NAMALWA (cell line): ENCODE measurements at regions not wholly inside any gene's neighbourhood (a gene's known extent, or its start where the extent isn't known, plus 50 kb on each side); places are given as distances from the start of the nearest gene placed in this dataset.
A peak's percentile ranks its signal among the peaks of the same experiment; 100 is the strongest.

Source experiments
- DNase-seq: peaks from one replicate; pipeline ENCODE4 v3.0.0-alpha.2; 2015; ENCODE audit warnings: low spot score

- DNase-seq: no peak
Measured at GRCh38 chr3:117955196-117955595, 1079.5 kb downstream of the IGSF11 start.

- DNase-seq: no peak
Measured at GRCh38 chr3:117958027-117958426, 1076.6 kb downstream of the IGSF11 start.

GRCh38 chr3:117962750-117963149 lies 1071.9 kb downstream of the IGSF11 start:
- no peak for DNase-seq

DNA sequence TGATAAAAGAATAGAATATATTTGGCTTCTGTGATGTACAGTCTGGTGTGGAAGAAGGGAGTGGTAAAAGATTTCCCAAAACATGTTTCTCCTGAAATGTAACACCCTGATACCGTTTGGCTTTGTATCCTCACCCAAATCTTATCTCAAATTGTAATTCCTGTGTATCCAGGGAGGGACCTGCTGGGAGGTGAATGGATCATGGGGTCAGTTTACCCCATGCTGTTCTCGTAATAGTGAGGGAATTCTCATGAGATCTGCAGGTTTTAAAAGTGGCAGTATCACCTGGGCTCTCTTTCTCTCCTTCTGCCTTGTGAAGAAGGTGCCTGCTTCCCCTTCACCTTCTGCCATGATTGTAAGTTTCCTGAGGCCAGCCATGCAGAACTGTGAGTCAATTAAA lies 1070.8 kb downstream of the IGSF11 start:
- DNase-seq: no peak

- no peak for DNase-seq
Measured at GRCh38 chr3:117964814-117965213, 1069.8 kb downstream of the IGSF11 start.

DNA sequence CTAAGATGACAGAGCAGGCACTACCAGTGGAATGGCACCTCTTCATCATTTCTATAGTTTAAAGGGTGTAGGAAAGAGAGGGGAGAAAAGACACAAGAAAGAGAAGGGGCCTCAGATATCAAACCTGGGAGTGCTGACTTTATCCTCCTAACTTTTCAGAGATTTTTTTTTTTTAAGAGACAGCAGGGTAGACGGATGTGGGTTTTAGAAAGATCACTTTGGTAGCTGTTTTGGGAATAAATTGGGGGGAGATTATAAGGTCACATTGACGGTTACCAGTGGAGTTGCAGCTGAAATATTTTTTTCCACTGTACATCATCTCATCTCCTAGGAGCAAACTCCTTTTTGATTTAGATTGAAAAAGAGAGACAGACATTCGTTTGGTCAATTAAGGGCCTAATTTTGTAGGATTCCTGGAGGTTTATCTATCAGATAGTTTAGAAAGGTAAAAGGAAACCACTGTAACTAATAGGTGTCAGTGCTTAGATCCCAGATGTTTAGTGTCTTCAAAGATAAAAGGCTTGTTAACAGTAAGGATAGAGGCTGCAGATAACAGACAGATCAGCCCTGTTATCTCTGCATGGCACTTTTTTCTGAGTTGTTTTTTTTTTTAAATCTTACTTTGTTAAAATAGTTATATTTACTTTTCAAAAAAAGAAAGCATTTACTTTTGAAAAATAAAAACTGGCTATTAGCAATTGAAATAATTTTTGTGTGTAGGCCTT lies 1057.0 kb downstream of the IGSF11 start:
- no peak for DNase-seq

- DNase-seq: no peak
Measured at GRCh38 chr3:117979466-117979865, 1055.2 kb downstream of the IGSF11 start.

GRCh38 chr3:117987256-117987655 lies 1047.4 kb downstream of the IGSF11 start:
- no peak for DNase-seq

DNA sequence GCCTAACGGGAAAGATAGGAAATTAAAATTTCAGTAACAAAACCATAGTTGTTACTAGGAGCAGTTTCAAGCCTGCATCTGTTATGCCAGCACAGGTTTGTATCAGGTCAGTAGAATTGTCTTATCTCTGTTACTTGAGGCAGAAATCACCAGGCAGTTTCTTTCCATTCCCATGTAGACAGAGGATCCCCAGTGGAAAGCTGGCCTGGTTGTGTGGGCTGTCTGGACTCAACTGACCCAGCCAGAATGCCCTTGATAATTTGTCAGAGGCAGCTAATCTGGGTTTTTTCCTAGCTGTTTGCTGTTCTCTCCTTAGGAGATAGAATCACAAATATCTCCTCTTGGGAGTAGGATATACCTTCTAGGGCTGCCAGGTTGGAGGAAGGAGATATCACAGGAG lies 1044.7 kb downstream of the IGSF11 start:
- no peak for DNase-seq

GRCh38 chr3:117990627-117991026 lies 1044.0 kb downstream of the IGSF11 start:
- DNase-seq: no peak

DNA sequence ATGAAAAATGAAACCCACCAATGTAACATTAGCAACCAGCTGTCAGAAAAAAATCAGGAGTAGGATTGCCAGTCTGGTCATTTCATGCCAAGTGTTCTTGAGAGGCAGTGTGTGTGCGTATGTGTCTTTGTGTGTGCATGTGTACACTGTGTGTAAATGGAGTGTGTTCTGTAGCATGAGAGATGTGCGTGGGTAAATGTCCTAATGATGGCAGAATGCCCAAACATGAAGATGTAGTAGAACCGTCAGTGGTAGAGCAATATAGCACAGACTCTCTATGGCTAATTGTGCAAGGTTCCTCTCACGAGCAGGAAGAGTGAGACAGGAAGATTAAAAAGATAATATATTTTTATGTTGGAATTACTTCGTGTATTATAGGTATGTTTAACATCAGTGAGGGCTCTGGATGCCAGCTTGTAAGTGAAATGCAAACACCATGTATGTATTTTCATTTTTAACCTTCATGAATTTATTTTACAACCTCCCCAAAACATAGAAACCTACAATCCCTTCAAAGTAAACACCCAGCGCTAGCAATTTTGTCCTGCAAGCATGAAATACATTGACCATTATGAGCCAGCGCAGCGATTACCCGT lies 1038.7 kb downstream of the IGSF11 start:
- DNase-seq: no peak

DNA sequence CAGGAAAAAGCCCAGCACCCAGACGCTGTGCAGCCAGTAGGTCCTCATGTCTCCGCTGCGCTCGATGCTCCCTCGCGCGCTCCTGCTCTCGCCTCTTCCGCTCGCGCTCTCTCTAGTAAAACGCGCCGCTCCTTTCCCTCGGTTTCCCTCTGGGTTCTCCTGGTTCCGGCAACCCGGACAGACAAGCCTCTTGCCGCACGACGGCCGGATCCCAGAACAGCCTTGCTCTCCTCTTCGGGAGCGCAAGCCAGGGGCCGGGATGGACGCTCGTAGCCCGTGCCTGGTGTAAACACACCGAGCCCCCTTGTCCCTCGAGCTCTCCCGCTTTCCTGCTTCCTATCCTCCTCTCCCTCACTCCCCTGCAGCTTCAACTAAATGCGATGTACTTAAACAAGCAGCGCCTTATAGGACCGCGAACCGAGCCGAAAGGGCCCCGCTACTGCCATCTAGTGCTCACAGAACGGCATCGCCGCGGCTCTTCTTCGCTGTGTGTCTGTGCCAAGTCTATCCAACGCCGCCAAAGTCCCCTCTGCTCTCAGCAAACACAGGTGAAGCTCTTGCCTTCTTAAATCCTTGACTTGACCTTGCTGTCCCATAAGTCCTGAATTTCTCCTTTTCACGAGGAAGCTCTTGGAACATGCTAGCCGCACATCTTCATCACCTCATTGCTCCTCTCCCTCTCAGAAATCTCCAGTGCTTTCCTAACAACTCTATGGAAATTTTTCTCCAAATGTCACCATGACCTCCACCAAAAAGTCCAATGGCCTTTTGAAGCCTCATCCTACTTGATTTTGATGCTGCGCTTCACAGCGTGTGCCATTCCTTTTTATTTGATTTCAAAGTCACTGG lies 1037.2 kb downstream of the IGSF11 start:
- DNase-seq: peak; percentile 70

DNA sequence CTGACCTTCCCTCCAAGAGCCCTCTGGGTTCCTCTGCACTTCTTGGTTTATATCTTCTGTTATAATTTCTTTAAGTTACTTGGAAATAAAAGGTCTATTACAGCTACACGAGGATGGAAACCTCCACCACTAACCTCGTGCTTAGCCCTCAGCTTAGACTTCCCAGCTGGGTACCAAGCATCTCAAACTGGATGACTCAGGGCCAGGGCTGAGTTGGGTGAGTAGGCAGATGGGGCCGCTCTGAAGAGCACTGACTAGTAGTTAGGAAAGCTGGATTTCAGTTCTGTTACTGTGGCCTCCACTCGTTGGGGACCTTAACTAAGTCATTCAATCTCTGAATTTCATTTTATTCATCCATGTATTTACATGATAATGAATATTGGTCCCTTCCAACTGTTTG lies 1036.6 kb downstream of the IGSF11 start:
- no peak for DNase-seq

- DNase-seq: no peak
Measured at GRCh38 chr3:118000219-118000618, 1034.4 kb downstream of the IGSF11 start.

DNA sequence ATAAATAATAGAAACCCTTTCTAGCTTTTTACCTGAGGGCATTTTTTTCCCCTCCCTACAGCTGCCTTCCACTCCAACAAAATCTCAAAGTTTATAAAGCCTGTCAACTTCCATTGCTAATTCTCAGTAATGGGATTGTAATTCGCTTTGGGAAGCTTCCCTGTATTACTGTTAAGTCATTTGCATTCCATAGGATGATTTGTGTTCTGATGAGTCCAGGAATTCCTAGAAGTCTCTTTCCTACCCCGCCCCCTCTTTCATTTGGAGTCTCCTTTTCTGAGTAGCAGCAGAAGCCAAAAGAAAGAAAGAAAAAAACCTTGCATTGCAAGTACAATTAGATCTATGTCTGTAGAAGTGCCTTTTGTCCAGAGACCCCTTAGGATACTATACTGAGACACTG lies 1033.3 kb downstream of the IGSF11 start:
- no peak for DNase-seq

GRCh38 chr3:118011910-118012309 lies 1022.7 kb downstream of the IGSF11 start:
- DNase-seq: no peak

DNA sequence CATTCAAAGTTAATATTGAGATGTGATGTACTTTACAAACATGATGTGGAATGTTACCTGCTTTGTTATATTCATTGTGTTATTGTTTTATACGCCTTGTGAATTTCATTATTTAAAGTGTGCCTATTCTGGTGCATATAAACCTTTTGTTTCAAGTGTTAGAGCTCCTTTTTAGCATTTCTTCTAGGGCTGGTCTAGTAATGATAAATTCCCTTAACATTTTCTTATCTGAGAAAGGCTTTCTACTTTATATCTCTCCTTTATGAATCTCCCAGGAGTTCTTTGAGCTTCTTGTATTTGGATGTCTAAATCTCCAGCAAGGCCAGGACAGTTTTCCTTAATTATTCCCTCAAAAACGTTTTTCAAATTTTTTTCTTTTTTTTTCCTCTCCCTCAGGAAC lies 1005.6 kb downstream of the IGSF11 start:
- no peak for DNase-seq

DNA sequence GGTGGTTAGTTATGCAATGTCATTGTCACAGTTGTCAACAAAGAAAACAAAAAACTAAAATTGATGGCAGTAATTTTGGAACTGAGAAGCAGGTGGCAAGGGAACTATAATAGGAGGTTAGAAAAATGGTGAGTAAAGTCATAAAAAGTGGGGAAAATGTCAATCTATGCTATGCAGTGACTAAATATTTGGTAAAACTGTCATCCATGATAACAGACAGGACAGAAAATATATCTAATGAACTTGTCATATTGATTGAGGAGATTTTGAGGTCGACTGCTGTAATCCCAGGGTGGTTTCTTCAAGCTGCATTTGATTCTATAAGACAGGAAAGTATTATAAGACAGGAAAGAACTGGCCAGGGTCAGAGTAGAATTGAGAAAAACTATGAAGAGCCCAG lies 998.4 kb downstream of the IGSF11 start:
- no peak for DNase-seq

DNA sequence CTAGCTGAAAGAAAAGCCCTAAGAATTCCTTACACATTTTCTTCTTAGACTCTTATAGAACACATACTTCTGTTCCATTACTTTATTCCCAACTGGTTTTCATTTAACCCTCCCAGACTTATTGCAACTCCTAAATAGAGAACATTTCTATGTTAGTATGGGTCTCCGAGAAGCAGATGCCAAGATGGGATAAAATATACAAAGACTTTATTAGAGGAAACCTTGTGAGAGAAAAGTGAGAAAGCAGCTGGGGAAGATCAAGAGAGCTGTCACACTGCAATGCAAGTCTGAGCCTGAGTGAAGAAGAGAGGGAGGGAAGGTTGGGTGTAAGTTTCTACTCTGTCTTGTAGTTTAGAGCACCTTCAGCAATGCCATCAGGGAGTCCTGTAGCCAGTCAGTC lies 979.3 kb downstream of the IGSF11 start:
- DNase-seq: no peak

DNA sequence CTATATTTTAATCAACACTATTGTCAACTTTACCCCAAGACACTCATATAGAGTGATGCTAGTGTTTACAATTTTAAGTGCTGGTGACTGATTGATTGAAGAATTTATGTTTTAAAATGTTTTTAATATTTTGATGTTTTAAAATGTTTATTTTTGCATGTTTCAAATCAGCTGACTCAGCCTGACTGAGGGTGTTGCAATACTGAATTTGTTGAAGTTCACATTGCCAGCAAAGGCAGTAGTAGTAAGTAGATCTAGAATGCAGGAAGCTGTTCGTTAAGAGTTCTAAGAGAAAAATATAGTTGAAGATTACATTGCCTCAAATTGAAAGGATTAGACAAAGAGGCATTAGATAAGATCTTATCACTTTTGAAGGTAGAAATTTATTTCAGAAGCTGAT lies 977.6 kb downstream of the IGSF11 start:
- DNase-seq: no peak

- no peak for DNase-seq
Measured at GRCh38 chr3:118059096-118059495, 975.5 kb downstream of the IGSF11 start.

- no peak for DNase-seq
Measured at GRCh38 chr3:118067439-118067838, 967.2 kb downstream of the IGSF11 start.

GRCh38 chr3:118075873-118076272 lies 958.8 kb downstream of the IGSF11 start:
- no peak for DNase-seq
